Parathyroid adenoma (tissue), 2 donors: ENCODE measurements at regions not wholly inside any gene's neighbourhood (a gene's known extent, or its start where the extent isn't known, plus 50 kb on each side); places are given as distances from the start of the nearest gene placed in this dataset.

ENCODE experiments used
- H2AFZ ChIP-seq: fragments of 300-600 bp; sonication (generic); one replicate; pipeline ENCODE4 v1.7.0; 2017; ENCODE audit warnings: antibody characterized with exemption, mild to moderate bottlenecking
- H3K27ac ChIP-seq: fragments of 300-600 bp; sonication (generic); one replicate; pipeline ENCODE4 v1.7.0; 2017
- H3K27me3 ChIP-seq: fragments of 300-600 bp; sonication (generic); one replicate; pipeline ENCODE4 v1.7.0; 2017; ENCODE audit warnings: low read length; ENCODE audit not compliant: control insufficient read depth, insufficient read depth
- H3K36me3 ChIP-seq: fragments of 300-600 bp; sonication (generic); one replicate; pipeline ENCODE4 v1.7.0; 2017; ENCODE audit warnings: low read length; ENCODE audit not compliant: control insufficient read depth, insufficient read depth
- H3K4me1 ChIP-seq: fragments of 300-600 bp; sonication (generic); one replicate; pipeline ENCODE4 v1.7.0; 2017; ENCODE audit warnings: control low read depth
- H3K4me2 ChIP-seq: fragments of 300-600 bp; sonication (generic); one replicate; pipeline ENCODE4 v1.7.0; 2017; ENCODE audit warnings: low read length
- H3K4me3 ChIP-seq: fragments of 300-600 bp; sonication (generic); one replicate; pipeline ENCODE4 v1.7.0; 2017; ENCODE audit warnings: low read depth, low read length
- H3K79me2 ChIP-seq: fragments of 300-600 bp; sonication (generic); one replicate; pipeline ENCODE4 v1.7.0; 2017; ENCODE audit warnings: control low read depth
- H3K9ac ChIP-seq: fragments of 300-600 bp; sonication (generic); one replicate; pipeline ENCODE4 v1.7.0; 2017; ENCODE audit warnings: mild to moderate bottlenecking
- H3K9me3 ChIP-seq: fragments of 300-600 bp; sonication (generic); one replicate; pipeline ENCODE4 v1.7.0; 2017; ENCODE audit warnings: low read length; ENCODE audit not compliant: control insufficient read depth
- TF ChIP-seq, protein P1 (sequence below): fragments of 300-600 bp; sonication (generic); IDR thresholded peaks from one replicate; pipeline ENCODE4 v1.7.0; 2017; ENCODE audit warnings: antibody characterized with exemption, mild to moderate bottlenecking
- donor health status: primary hyperparathyroidism.

DNA sequence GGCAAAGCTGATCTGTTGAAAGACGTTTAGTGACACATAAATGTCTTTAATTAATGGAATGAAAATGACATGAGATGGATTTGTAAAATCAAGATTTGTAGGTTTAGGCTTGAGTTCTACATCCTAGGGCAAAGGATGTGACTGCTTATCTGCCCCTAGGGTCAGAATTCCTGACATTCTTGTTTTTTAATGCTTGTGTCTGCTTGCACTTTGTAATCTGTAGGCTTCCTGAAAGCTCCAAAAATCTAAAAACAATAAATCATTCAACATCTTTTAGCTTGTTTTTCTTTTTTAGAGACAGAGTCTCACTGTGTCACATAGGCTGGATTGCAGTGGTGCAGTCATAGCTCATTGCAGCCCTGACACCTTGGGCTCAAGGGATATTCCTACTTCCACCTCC, 107.9 kb upstream of the MLIP start:
- Histone ChIP-seq H3K4me3 (no peak overlapping the region), H3K79me2 (no peaks in the 10 kb centered on the region), H3K9me3 (no peaks in the 10 kb centered on the region), H3K36me3 (no peaks in the 10 kb centered on the region), H3K4me2 (no peak overlapping the region), H3K27ac (no peak overlapping the region), H3K9ac (no peak overlapping the region), H2AFZ (no peak overlapping the region), H3K27me3 (no peaks in the 10 kb centered on the region), H3K4me1 (no peaks in the 10 kb centered on the region)
- TF ChIP-seq, protein P1, sequence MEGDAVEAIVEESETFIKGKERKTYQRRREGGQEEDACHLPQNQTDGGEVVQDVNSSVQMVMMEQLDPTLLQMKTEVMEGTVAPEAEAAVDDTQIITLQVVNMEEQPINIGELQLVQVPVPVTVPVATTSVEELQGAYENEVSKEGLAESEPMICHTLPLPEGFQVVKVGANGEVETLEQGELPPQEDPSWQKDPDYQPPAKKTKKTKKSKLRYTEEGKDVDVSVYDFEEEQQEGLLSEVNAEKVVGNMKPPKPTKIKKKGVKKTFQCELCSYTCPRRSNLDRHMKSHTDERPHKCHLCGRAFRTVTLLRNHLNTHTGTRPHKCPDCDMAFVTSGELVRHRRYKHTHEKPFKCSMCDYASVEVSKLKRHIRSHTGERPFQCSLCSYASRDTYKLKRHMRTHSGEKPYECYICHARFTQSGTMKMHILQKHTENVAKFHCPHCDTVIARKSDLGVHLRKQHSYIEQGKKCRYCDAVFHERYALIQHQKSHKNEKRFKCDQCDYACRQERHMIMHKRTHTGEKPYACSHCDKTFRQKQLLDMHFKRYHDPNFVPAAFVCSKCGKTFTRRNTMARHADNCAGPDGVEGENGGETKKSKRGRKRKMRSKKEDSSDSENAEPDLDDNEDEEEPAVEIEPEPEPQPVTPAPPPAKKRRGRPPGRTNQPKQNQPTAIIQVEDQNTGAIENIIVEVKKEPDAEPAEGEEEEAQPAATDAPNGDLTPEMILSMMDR, result no peak

DNA sequence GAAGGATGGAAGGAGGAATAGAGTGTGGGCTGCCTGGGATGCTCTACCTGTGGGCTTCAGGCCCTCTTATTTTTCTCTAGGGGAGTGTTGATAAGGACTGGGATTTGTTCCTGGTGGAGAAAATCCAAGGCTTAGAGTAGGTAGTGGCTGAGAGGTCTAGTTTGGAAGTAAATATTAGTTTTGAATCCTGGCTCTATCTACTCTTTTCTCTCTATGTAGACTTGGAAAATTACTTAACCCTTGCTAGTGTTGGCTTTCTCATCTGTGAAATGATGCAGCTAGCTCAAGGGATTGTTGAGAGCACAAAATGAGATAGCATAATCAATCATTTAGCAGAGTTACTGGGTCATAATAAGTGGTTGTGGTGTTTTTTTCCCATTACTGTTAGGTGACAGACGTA, 102.7 kb upstream of the MLIP start:
- H3K9ac ChIP-seq, result no peak overlapping the region
- no peak overlapping the region for H3K27ac ChIP-seq
- no peak overlapping the region for H3K4me2 ChIP-seq
- H3K27me3 ChIP-seq, result no peaks in the 10 kb centered on the region
- no peaks in the 10 kb centered on the region for H3K36me3 ChIP-seq
- H3K4me3 ChIP-seq, result no peak overlapping the region
- no peak overlapping the region for H2AFZ ChIP-seq
- H3K79me2 ChIP-seq, result no peaks in the 10 kb centered on the region
- H3K4me1 ChIP-seq, result no peaks in the 10 kb centered on the region
- TF ChIP-seq, protein P1, result no peak
- H3K9me3 ChIP-seq, result no peaks in the 10 kb centered on the region

DNA sequence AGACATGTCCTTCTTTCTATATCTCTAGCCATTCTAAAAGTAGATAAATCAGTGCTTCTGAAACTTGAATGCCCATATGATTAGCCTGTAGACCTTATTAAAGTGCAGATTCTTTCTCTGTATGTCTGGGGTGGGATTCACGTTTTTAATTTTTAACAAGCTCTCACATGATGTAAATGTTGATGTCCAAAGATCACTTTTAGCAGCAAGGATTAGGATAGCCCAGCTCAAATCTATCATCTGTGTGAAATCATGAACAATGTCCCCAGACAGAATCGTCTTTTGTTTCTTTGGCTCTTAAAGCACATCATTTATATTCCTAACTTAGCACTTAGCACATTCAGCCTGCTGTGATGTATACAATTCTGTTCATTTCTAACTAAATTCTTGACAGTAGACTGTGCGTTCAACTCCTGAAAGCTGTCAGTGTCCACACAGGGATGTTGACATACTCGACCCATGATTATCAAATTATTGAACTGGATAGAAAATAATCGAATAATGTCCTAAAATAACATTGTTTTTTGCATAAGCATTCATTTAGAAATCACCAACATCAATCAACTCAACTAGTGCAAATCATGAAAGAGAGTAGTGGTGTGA, 102.1 kb upstream of the MLIP start:
- H3K4me1 ChIP-seq, result no peaks in the 10 kb centered on the region
- no peaks in the 10 kb centered on the region for H3K36me3 ChIP-seq
- H2AFZ ChIP-seq, result no peak overlapping the region
- H3K4me3 ChIP-seq, result no peak overlapping the region
- TF ChIP-seq, protein P1, result no peak
- H3K27me3 ChIP-seq, result no peaks in the 10 kb centered on the region
- H3K9ac ChIP-seq, result no peak overlapping the region
- H3K27ac ChIP-seq, result no peak overlapping the region
- H3K4me2 ChIP-seq, result no peak overlapping the region
- no peaks in the 10 kb centered on the region for H3K79me2 ChIP-seq
- no peaks in the 10 kb centered on the region for H3K9me3 ChIP-seq

DNA sequence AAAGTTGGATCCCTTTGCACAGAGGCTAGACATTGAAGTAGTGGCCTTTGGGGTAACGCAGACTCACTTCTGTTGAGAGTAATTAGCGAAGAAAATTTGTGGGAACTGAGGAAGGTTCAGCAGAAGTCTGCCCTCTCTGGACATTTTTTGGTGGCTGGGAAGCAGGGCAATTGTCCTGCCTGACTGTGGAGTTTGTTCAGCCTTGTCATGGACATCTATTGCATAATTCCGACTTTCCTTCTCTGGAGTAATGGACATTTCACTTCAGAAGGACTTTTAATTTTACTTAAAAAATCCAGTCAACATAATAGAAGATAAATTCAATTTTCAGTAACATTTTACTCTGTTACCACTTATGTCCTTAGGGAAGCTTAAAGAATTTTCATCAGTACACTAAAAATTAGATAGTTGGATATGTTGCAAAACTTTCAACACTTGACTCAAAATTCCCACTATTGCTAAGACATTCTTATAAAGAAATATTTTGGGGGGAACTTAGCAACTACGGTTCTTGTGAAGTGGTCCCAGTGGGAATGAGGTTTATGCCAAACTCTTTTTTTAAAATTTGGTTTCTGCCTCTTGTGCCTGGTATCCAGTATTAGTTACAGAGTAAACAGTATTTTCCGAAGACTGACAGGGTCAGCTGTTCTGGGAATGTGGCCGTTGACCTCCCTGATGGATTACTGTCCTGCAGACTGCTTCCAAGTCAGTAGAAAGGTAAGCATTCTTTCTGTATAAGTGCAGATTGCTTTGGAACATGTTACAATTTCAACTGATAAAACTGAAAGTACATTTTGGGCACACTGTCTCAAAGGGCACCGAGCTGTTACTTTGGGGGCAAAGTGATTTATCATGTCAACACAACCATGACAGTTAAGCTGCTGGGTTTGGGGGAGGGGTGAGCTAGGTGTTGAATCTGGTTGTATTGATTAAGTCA, 100.6 kb upstream of the MLIP start:
- Histone ChIP-seq H2AFZ (no peak overlapping the region), H3K4me1 (no peaks in the 10 kb centered on the region), H3K79me2 (no peaks in the 10 kb centered on the region), H3K27me3 (no peaks in the 10 kb centered on the region), H3K36me3 (no peaks in the 10 kb centered on the region), H3K27ac (no peak overlapping the region), H3K9me3 (no peaks in the 10 kb centered on the region), H3K9ac (no peak overlapping the region), H3K4me3 (no peak overlapping the region), H3K4me2 (no peak overlapping the region)
- TF ChIP-seq, protein P1, result no peak
